Thyroid gland (tissue), 4 donors: ENCODE measurements at regions not wholly inside any gene's neighbourhood (a gene's known extent, or its start where the extent isn't known, plus 50 kb on each side); places are given as distances from the start of the nearest gene placed in this dataset.

Experiments used
- POLR2A ChIP-seq, 2 donors: fragments of 450-650 bp; IDR thresholded peaks; one replicate each; pipeline ENCODE4 v1.6.1; 2017; ENCODE audit warnings: antibody characterized with exemption in 2 of 2, mild to moderate bottlenecking in 2 of 2, moderate library complexity in 1 of 2
- TF ChIP-seq, protein P1 (sequence below), 6 experiments: fragments of 200-600 bp in 3 of 6; fragments of 450-650 bp in 3 of 6; sonication (generic) in 3 of 6; IDR thresholded peaks; one replicate each; pipeline ENCODE4 v1.5.1; 2016 to 2019; ENCODE audit warnings: antibody characterized with exemption in 6 of 6, mild to moderate bottlenecking in 2 of 6, inconsistent platforms in 1 of 6, moderate library complexity in 1 of 6

GRCh38 chr13:21895779-21896178 lies 224.9 kb downstream of the FGF9 start:
- TF ChIP-seq, protein P1, sequence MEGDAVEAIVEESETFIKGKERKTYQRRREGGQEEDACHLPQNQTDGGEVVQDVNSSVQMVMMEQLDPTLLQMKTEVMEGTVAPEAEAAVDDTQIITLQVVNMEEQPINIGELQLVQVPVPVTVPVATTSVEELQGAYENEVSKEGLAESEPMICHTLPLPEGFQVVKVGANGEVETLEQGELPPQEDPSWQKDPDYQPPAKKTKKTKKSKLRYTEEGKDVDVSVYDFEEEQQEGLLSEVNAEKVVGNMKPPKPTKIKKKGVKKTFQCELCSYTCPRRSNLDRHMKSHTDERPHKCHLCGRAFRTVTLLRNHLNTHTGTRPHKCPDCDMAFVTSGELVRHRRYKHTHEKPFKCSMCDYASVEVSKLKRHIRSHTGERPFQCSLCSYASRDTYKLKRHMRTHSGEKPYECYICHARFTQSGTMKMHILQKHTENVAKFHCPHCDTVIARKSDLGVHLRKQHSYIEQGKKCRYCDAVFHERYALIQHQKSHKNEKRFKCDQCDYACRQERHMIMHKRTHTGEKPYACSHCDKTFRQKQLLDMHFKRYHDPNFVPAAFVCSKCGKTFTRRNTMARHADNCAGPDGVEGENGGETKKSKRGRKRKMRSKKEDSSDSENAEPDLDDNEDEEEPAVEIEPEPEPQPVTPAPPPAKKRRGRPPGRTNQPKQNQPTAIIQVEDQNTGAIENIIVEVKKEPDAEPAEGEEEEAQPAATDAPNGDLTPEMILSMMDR (IDR thresholded peaks at IDR 0.05) = no peak
- no peak for TF ChIP-seq POLR2A (IDR thresholded peaks at IDR 0.05)
